HepG2 (cell line): ENCODE measurements at regions not wholly inside any gene's neighbourhood (a gene's known extent, or its start where the extent isn't known, plus 50 kb on each side); places are given as distances from the start of the nearest gene placed in this dataset.

Experiments used
- ARNT2 ChIP-seq: sonication (generic); formaldehyde crosslinking; IDR thresholded peaks from 2 replicates; pipeline ENCODE4 v1.8.0; 2022; ENCODE audit warnings: mild to moderate bottlenecking, low read depth, missing genetic modification reagents, moderate library complexity
- CHD4 ChIP-seq: fragments of 200-600 bp; sonication (generic); IDR thresholded peaks from 2 replicates; pipeline ENCODE4 v1.7.0; 2017; ENCODE audit warnings: mild to moderate bottlenecking, low read length, borderline replicate concordance
- FOSL1 ChIP-seq: sonication (generic); formaldehyde crosslinking; IDR thresholded peaks from 2 replicates; pipeline ENCODE4 v1.9.0; 2021; ENCODE audit warnings: missing genetic modification reagents, borderline replicate concordance
- HNRNPH1 ChIP-seq: fragments of 200-400 bp; formaldehyde crosslinking; optimal IDR thresholded peaks from 2 replicates; pipeline ENCODE3; 2017; ENCODE audit warnings: mild to moderate bottlenecking, low read depth, low read length
- JUNB ChIP-seq: sonication (generic); formaldehyde crosslinking; IDR thresholded peaks from 2 replicates; pipeline ENCODE4 v1.8.0; 2022; ENCODE audit warnings: missing genetic modification reagents, mild to moderate bottlenecking, borderline replicate concordance
- SMARCC2 ChIP-seq: fragments of 450-650 bp; IDR thresholded peaks from 2 replicates; pipeline ENCODE4 v1.6.1; 2017; ENCODE audit warnings: antibody characterized with exemption, mild to moderate bottlenecking
- SRSF4 ChIP-seq: fragments of 200-400 bp; formaldehyde crosslinking; IDR thresholded peaks from one replicate; pipeline ENCODE4 v1.6.1; 2018; ENCODE audit warnings: mild to moderate bottlenecking, low read depth, low read length, moderate library complexity; ENCODE audit not compliant: poor library complexity, severe bottlenecking
- ZNF431 ChIP-seq: sonication (generic); formaldehyde crosslinking; IDR thresholded peaks from 2 replicates; pipeline ENCODE4 v1.9.0; 2022; ENCODE audit warnings: missing genetic modification reagents, low read depth, mild to moderate bottlenecking, borderline replicate concordance
- ZNF672 ChIP-seq: sonication (generic); formaldehyde crosslinking; IDR thresholded peaks from 2 replicates; pipeline ENCODE4 v1.8.1; 2022; ENCODE audit warnings: missing genetic modification reagents
- TF ChIP-seq, protein P1 (sequence below): sonication (generic); formaldehyde crosslinking; IDR thresholded peaks from 2 replicates; pipeline ENCODE4 v1.5.0; 2020; ENCODE audit warnings: missing genetic modification reagents
- TF ChIP-seq, protein P2 (sequence below): sonication (generic); formaldehyde crosslinking; IDR thresholded peaks from 2 replicates; pipeline ENCODE4 v1.9.0; 2022; ENCODE audit warnings: low read depth, missing genetic modification reagents
- TF ChIP-seq, protein P3 (sequence below): sonication (generic); formaldehyde crosslinking; IDR thresholded peaks from 2 replicates; pipeline ENCODE4 v1.5.1; 2020; ENCODE audit warnings: mild to moderate bottlenecking, missing genetic modification reagents, borderline replicate concordance
- TF ChIP-seq, protein P4 (sequence below): sonication (generic); formaldehyde crosslinking; IDR thresholded peaks from 2 replicates; pipeline ENCODE4 v1.5.1; 2020; ENCODE audit warnings: missing genetic modification reagents, mild to moderate bottlenecking, borderline replicate concordance

DNA sequence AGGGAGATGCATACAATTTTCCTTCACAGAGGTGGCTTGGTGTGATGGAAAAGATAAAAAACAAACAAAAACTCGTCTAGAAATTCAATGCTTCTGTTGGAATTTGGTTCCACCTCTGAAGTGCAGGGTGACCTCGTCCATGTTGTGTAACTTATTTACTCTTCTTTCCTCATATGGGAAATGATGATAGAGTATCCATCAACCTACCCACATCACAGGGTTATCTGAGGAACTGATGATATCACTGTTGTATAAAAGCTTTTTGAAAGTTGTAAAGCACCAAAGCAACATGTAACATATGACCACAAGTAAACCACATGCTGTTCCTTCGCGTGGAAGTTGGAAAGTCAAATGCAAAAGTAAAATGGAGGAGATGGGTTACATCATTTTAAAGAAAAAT, 212.0 kb upstream of the SGK1 start (continued):
- TF ChIP-seq ZNF672 (no peak), ARNT2 (CRISPR knock-in tag) (no peak), FOSL1 (CRISPR knock-in tag) (no peak), ZNF431 (no peak), HNRNPH1 (no peak), SMARCC2 (0 out of 2 replicates have a peak, but pooled peaks have one; percentile 49), JUNB (CRISPR knock-in tag) (no peak), CHD4 (no peak), SRSF4 (no peak)
- TF ChIP-seq, protein P1, sequence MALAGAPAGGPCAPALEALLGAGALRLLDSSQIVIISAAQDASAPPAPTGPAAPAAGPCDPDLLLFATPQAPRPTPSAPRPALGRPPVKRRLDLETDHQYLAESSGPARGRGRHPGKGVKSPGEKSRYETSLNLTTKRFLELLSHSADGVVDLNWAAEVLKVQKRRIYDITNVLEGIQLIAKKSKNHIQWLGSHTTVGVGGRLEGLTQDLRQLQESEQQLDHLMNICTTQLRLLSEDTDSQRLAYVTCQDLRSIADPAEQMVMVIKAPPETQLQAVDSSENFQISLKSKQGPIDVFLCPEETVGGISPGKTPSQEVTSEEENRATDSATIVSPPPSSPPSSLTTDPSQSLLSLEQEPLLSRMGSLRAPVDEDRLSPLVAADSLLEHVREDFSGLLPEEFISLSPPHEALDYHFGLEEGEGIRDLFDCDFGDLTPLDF (CRISPR knock-in tag) = no peak
- TF ChIP-seq, protein P2, sequence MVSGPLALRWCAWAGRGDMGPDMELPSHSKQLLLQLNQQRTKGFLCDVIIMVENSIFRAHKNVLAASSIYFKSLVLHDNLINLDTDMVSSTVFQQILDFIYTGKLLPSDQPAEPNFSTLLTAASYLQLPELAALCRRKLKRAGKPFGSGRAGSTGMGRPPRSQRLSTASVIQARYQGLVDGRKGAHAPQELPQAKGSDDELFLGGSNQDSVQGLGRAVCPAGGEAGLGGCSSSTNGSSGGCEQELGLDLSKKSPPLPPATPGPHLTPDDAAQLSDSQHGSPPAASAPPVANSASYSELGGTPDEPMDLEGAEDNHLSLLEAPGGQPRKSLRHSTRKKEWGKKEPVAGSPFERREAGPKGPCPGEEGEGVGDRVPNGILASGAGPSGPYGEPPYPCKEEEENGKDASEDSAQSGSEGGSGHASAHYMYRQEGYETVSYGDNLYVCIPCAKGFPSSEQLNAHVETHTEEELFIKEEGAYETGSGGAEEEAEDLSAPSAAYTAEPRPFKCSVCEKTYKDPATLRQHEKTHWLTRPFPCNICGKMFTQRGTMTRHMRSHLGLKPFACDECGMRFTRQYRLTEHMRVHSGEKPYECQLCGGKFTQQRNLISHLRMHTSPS (CRISPR knock-in tag) = no peak
- TF ChIP-seq, protein P3, sequence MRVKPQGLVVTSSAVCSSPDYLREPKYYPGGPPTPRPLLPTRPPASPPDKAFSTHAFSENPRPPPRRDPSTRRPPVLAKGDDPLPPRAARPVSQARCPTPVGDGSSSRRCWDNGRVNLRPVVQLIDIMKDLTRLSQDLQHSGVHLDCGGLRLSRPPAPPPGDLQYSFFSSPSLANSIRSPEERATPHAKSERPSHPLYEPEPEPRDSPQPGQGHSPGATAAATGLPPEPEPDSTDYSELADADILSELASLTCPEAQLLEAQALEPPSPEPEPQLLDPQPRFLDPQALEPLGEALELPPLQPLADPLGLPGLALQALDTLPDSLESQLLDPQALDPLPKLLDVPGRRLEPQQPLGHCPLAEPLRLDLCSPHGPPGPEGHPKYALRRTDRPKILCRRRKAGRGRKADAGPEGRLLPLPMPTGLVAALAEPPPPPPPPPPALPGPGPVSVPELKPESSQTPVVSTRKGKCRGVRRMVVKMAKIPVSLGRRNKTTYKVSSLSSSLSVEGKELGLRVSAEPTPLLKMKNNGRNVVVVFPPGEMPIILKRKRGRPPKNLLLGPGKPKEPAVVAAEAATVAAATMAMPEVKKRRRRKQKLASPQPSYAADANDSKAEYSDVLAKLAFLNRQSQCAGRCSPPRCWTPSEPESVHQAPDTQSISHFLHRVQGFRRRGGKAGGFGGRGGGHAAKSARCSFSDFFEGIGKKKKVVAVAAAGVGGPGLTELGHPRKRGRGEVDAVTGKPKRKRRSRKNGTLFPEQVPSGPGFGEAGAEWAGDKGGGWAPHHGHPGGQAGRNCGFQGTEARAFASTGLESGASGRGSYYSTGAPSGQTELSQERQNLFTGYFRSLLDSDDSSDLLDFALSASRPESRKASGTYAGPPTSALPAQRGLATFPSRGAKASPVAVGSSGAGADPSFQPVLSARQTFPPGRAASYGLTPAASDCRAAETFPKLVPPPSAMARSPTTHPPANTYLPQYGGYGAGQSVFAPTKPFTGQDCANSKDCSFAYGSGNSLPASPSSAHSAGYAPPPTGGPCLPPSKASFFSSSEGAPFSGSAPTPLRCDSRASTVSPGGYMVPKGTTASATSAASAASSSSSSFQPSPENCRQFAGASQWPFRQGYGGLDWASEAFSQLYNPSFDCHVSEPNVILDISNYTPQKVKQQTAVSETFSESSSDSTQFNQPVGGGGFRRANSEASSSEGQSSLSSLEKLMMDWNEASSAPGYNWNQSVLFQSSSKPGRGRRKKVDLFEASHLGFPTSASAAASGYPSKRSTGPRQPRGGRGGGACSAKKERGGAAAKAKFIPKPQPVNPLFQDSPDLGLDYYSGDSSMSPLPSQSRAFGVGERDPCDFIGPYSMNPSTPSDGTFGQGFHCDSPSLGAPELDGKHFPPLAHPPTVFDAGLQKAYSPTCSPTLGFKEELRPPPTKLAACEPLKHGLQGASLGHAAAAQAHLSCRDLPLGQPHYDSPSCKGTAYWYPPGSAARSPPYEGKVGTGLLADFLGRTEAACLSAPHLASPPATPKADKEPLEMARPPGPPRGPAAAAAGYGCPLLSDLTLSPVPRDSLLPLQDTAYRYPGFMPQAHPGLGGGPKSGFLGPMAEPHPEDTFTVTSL = peak; percentile 91; the same call in 1 of the 2 replicates
- TF ChIP-seq, protein P4, sequence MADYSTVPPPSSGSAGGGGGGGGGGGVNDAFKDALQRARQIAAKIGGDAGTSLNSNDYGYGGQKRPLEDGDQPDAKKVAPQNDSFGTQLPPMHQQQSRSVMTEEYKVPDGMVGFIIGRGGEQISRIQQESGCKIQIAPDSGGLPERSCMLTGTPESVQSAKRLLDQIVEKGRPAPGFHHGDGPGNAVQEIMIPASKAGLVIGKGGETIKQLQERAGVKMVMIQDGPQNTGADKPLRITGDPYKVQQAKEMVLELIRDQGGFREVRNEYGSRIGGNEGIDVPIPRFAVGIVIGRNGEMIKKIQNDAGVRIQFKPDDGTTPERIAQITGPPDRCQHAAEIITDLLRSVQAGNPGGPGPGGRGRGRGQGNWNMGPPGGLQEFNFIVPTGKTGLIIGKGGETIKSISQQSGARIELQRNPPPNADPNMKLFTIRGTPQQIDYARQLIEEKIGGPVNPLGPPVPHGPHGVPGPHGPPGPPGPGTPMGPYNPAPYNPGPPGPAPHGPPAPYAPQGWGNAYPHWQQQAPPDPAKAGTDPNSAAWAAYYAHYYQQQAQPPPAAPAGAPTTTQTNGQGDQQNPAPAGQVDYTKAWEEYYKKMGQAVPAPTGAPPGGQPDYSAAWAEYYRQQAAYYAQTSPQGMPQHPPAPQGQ (CRISPR knock-in tag) = no peak
